PFSK-1 (cell line): ENCODE measurements at regions not wholly inside any gene's neighbourhood (a gene's known extent, or its start where the extent isn't known, plus 50 kb on each side); places are given as distances from the start of the nearest gene placed in this dataset.

ENCODE experiments used
- FOXP2 ChIP-seq: optimal IDR thresholded peaks from 2 replicates; pipeline ENCODE3; 2011; ENCODE audit warnings: borderline replicate concordance, control low read depth, inconsistent platforms; ENCODE audit not compliant: insufficient read depth; ENCODE audit errors: extremely low read length, extremely low read depth
- POLR2AphosphoS5 ChIP-seq: IDR thresholded peaks from 2 replicates; pipeline ENCODE4 v1.6.1; 2012; ENCODE audit warnings: low read depth, mild to moderate bottlenecking, control low read depth, low read length, moderate library complexity
- SIN3A ChIP-seq: IDR thresholded peaks from 2 replicates; pipeline ENCODE4 v1.6.1; 2012; ENCODE audit warnings: mild to moderate bottlenecking, low read length, moderate library complexity, borderline replicate concordance; ENCODE audit not compliant: insufficient read depth
- TAF1 ChIP-seq: IDR thresholded peaks from 2 replicates; pipeline ENCODE4 v1.6.1; 2012; ENCODE audit warnings: low read length, control low read depth, borderline replicate concordance; ENCODE audit not compliant: insufficient read depth
- TF ChIP-seq, protein P1 (sequence below), 2 experiments: IDR thresholded peaks; 2 replicates each; pipeline versions ENCODE4 v1.6.1 to v1.8.0; 2011 to 2012; ENCODE audit warnings: low read depth in 2 of 2, low read length in 2 of 2, control low read depth in 1 of 2, inconsistent platforms in 1 of 2, mild to moderate bottlenecking in 1 of 2, moderate library complexity in 1 of 2; ENCODE audit not compliant: insufficient read depth in 1 of 2

DNA sequence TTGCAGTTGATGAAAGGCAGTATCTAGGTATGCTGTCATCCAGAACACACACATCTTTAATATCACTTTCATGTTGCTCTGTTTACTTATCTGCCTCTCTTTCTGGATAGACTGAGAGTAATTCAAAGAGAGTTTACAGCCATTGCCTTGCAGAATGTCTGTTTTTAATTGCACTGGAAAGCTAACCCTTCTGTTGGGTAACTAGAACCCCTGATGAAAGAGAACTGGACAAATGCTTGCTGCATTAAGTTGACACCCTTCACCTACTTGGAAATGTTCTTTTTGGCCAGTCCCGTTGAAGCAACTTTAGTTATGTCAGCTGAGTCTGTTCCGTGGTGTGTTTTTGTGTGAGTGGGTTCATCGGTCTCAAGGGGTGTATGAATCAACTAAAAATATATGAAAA is 383.8 kb upstream of the CITED2 start:
- TF ChIP-seq, protein P1, sequence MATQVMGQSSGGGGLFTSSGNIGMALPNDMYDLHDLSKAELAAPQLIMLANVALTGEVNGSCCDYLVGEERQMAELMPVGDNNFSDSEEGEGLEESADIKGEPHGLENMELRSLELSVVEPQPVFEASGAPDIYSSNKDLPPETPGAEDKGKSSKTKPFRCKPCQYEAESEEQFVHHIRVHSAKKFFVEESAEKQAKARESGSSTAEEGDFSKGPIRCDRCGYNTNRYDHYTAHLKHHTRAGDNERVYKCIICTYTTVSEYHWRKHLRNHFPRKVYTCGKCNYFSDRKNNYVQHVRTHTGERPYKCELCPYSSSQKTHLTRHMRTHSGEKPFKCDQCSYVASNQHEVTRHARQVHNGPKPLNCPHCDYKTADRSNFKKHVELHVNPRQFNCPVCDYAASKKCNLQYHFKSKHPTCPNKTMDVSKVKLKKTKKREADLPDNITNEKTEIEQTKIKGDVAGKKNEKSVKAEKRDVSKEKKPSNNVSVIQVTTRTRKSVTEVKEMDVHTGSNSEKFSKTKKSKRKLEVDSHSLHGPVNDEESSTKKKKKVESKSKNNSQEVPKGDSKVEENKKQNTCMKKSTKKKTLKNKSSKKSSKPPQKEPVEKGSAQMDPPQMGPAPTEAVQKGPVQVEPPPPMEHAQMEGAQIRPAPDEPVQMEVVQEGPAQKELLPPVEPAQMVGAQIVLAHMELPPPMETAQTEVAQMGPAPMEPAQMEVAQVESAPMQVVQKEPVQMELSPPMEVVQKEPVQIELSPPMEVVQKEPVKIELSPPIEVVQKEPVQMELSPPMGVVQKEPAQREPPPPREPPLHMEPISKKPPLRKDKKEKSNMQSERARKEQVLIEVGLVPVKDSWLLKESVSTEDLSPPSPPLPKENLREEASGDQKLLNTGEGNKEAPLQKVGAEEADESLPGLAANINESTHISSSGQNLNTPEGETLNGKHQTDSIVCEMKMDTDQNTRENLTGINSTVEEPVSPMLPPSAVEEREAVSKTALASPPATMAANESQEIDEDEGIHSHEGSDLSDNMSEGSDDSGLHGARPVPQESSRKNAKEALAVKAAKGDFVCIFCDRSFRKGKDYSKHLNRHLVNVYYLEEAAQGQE (IDR thresholded peaks at IDR 0.05; ENCODE audit: insufficient read depth in 1 of 2, low read depth in 2 of 2, low read length in 2 of 2) = no peak
- TF ChIP-seq POLR2AphosphoS5 (no peak), TAF1 (no peak), FOXP2 (no peak), SIN3A (no peak)

DNA sequence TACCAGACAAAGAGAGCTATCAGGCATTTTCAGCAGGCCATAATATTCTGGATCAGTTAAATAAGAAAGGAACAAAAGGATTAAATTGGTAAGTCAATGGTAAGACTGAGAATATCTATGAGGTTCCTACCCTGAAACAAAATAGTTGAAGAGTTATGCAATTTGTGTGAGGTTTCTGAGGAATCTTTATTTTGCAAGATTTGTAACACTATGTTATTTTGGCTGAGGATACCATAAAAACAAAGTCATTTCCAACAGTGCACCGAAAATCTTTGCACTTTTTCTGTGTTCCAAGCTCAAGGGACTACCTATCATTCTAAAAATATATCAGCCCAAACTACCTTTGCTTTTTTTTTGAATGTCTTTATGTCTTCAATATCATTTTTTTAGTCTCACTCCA is 383.3 kb upstream of the CITED2 start:
- TF ChIP-seq SIN3A (no peak), TAF1 (no peak), POLR2AphosphoS5 (no peak), FOXP2 (no peak)
- TF ChIP-seq, protein P1 (IDR thresholded peaks at IDR 0.05; ENCODE audit: insufficient read depth in 1 of 2, low read depth in 2 of 2, low read length in 2 of 2) = no peak

DNA sequence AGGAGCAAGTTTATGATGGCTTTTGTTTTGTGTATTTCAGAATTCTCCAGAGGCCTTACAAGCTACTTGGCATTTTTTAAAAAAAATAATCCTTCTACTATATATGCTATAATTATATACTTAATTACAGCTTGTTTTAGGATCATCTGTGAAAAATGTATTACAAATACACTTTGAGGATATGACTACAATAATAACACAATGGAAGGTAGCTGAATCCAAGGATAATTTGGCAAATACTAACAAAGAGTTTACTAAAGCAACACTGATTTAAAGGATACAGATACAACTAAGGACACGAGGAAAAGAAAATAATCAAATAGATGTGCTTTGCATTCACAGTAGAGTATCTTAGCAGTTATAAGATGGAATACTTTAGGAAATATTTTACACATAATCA is 381.9 kb upstream of the CITED2 start:
- TF ChIP-seq TAF1 (no peak), FOXP2 (no peak), POLR2AphosphoS5 (no peak)
- TF ChIP-seq, protein P1 (IDR thresholded peaks at IDR 0.05; ENCODE audit: insufficient read depth in 1 of 2, low read depth in 2 of 2, low read length in 2 of 2) = no peak

DNA sequence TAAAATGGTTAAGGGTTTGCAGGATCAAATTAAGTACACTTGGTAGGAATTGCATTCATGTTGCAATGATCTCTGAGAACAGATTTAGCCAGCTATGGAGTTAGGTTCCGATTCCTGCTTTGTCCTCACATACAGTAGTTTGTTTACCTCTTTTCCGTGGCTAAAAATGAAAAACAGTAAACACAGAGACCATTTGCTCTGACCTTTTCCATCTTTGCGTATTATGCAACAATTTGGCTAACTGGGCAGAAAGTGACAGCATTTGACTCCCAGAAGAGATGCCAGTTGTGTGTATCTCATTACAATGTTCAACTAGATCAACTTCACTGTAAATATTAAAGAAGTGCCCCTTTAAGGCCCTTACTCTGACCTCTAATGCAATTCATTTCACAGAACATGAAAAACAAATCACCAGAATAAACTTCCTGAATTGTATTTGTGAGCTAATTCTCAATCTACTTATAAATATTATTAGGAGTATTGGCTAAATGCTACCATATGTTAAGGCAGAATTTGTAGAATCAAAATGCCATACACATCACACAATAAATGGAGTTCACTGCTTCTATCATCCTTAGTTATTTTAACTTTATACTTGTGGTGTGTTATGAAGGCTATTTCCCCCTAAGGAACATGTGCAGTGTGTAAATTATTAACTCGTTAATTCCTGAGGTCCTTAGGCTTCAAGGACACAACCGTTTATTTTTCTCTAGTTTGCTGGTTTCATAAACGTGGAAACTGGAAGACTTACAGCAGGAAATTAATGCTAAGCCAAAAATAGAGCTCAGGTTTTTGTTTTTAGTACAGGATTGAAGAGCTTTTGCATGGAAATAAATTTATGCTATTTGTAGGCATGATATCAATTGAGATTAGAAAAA is 380.7 kb upstream of the CITED2 start:
- TF ChIP-seq TAF1 (no peak), FOXP2 (no peak), SIN3A (no peak), POLR2AphosphoS5 (no peak)
- TF ChIP-seq, protein P1 (IDR thresholded peaks at IDR 0.05; ENCODE audit: insufficient read depth in 1 of 2, low read depth in 2 of 2, low read length in 2 of 2) = no peak
